Mononuclear cell (primary cell): ENCODE measurements at regions not wholly inside any gene's neighbourhood (a gene's known extent, or its start where the extent isn't known, plus 50 kb on each side); places are given as distances from the start of the nearest gene placed in this dataset.

Experiments used
- H3K27me3 ChIP-seq: 2 replicates; pipeline ENCODE4 v1.6.0; 2011; ENCODE audit warnings: low read length, control low read depth; ENCODE audit not compliant: insufficient read depth
- H3K4me1 ChIP-seq: 2 replicates; pipeline ENCODE4 v1.5.1; 2011; ENCODE audit warnings: mild to moderate bottlenecking, low read length, control low read depth; ENCODE audit not compliant: insufficient read depth
- H3K4me3 ChIP-seq: 2 replicates; pipeline ENCODE4 v1.5.1; 2011; ENCODE audit warnings: mild to moderate bottlenecking, low read length, moderate library complexity
- H3K9me3 ChIP-seq: 2 replicates; pipeline ENCODE4 v1.5.1; 2011; ENCODE audit warnings: low read depth, mild to moderate bottlenecking, control low read depth, low read length

DNA sequence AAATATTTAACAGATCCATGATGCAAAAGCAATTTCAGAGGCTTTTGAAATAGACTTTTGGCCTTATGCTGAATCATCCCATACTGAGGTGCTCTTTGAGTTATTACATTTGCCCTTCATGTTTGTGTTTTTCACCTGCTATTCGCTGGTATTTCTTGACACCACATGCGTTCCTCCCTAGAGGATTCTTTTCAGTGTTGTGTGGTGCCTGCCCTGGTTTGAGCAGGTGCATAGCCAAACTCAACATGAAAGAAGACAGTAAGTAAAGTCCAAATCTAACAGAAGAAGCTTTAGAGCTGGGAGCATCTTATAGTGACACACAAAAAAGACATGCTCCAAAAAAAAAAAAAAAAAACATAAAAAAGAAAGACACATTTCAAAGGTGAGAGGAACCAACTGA, 796.3 kb downstream of the SEMA5A start:
- H3K27me3 ChIP-seq = no peaks in the 10 kb centered on the region
- H3K4me1 ChIP-seq = no peaks in the 10 kb centered on the region
- H3K9me3 ChIP-seq = no peaks in the 10 kb centered on the region
- H3K4me3 ChIP-seq = no peak overlapping the region

DNA sequence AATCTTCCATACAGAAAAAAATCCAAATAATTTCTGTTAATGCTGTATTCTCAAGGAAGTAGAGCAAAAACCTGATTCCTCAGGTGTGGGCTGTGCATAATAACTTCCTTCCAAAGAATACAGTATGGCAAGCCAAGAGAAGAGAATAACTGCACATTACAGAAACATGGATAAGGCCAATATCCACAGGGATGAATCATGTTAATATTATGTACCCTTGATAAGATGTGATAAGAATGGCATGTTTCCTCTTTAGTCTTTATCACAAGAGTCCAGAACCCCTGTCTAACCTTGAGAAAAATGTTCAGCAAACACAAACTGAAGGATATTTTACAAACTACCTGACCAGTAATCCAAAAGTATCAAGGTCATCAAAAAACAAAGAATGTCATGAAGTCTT, 795.8 kb downstream of the SEMA5A start:
- H3K4me1 ChIP-seq = no peaks in the 10 kb centered on the region
- no peaks in the 10 kb centered on the region for H3K27me3 ChIP-seq
- no peak overlapping the region for H3K4me3 ChIP-seq
- H3K9me3 ChIP-seq = no peaks in the 10 kb centered on the region

DNA sequence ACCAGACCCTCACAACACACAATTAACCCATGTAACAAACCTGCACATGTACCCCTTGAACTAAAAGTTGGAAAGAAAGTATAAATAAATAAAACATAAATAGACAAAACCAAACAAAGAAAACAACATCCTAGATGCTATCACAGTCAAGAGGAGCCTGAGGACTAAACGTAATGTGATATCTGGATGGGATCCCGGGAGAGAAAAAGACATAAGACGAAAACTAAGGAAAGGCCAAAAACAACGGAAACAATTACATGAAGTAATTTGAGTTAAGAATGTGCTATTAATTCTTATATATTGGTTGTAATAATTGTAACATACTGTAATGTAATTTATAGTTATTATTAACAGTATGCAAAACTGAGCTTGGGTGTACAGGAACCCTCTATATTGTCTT, 793.9 kb downstream of the SEMA5A start:
- Histone ChIP-seq H3K27me3 (no peaks in the 10 kb centered on the region), H3K4me1 (no peaks in the 10 kb centered on the region), H3K4me3 (no peak overlapping the region), H3K9me3 (no peaks in the 10 kb centered on the region)

DNA sequence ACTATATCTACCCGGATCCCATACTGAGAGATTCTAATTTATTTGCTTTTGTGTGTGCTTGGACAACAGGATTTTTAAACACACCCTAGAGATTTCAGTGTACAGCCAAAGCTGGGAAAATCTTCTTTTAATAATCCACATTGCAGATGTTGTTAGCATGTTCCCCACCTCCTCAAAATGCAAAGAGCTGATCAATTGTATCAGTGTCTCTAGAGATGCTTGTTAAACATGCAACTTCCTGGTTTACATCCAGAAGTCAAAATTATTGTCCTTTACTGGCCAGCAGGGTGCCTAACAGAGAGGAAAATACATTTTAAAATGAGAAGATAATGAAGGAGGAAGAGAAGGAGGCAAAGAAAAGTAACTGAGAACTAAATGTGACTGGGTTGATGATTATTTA, 793.3 kb downstream of the SEMA5A start:
- Histone ChIP-seq H3K4me1 (no peaks in the 10 kb centered on the region), H3K27me3 (no peaks in the 10 kb centered on the region), H3K4me3 (no peak overlapping the region), H3K9me3 (no peaks in the 10 kb centered on the region)

DNA sequence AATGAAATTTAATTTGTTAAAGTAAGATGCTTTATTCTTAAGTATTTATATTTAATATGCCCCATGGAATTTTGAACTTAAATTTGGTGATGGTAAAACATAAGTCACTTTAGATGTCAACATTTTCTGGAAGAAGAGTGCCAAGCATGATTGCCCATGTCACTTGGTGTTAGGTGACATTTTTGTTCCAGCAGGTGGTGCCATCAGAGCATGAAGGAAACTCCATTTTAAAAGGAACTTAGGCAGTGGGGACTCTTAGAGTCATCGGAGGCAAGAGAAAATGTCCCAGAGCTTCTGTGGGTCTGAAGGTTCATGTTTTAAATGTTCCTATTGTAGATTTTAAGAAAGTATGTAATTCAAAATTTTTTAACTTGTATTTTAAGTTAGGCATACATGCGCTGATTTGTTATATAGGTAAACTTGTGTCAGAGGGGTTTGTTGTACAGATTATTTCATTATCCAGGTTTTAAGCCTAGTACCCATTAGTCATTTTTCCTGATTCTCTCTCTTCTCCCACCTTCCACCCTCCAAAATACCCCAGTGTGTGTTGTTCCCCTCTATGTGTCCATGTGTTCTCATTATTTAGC, 789.3 kb downstream of the SEMA5A start:
- Histone ChIP-seq H3K9me3 (no peaks in the 10 kb centered on the region), H3K27me3 (no peaks in the 10 kb centered on the region), H3K4me1 (no peaks in the 10 kb centered on the region), H3K4me3 (no peak overlapping the region)

DNA sequence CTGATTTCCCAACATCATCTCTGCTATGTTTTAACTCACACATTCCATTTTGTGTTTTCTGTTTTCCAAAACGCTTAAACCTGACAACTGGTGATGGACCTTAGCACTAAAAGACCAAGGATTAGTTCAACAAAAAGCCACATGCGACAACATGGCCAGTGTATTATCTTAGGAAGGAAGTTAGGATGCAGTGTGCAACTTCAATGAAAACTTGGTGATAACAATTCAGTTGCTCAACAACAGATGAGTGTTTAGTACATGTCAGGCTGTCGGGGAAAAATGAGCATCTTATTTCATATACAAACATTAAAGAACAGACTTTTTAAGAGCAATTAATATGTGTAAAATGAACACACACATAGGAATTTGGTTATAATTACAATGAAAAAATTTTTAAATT, 780.0 kb downstream of the SEMA5A start:
- H3K4me1 ChIP-seq = no peaks in the 10 kb centered on the region
- H3K4me3 ChIP-seq = no peak overlapping the region
- no peaks in the 10 kb centered on the region for H3K27me3 ChIP-seq
- no peaks in the 10 kb centered on the region for H3K9me3 ChIP-seq

DNA sequence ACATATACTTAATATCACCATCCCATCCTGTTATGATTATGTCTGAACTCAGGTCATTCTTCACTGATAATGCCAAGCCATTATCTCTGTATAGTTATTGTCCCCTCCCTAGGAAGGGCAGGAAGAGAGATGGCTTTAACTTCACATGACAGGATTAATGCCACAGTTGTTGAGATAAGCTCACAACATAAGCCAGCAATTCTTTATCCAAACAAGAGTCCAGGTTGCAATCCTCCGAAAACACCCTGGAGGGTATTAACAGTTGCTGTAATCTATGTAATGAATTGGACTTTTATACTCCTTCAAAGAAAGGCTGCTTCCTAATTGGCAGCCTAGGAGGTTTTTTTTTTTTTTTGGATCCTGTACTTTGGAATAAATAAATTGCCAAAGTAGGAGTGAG, 779.4 kb downstream of the SEMA5A start:
- no peaks in the 10 kb centered on the region for H3K4me1 ChIP-seq
- no peaks in the 10 kb centered on the region for H3K9me3 ChIP-seq
- no peaks in the 10 kb centered on the region for H3K27me3 ChIP-seq
- no peak overlapping the region for H3K4me3 ChIP-seq

DNA sequence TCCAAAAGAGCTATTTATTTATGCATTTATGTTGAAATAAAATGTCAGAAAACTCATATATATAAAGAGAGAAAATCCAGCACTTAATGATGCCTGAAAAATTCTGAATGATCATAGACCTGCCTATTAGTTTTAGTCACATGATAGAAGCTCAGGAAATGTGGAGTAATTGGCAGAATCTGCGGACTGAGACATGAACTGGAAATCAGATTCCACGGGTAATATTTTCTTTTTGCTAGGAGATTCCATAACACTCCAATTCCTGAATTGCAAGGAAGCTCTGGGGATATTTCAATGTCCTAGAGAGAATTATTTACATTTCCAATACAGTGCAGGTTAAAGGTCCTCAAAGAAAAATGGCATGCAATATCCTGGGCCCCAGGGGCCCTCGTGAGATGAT, 778.8 kb downstream of the SEMA5A start:
- Histone ChIP-seq H3K4me3 (no peak overlapping the region), H3K9me3 (no peaks in the 10 kb centered on the region), H3K4me1 (no peaks in the 10 kb centered on the region), H3K27me3 (no peaks in the 10 kb centered on the region)

DNA sequence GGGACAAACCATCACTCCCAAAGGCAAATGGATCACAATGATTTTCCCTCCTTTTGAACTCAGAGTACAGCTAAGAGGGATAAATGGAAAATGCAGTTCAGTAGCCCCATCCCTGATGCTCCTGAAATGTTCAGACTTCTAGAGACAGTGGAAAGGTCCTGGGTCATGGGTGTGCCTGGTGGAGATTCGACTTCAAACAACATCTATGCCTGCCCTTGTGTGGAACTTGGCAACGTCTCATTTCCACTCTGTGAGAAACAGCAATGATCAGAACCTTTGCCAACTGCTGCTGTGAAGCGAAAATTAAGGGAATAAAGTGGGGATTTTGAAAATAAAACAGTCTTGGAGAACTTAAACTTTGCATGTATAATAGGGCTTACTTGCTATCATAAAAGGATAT, 778.1 kb downstream of the SEMA5A start:
- no peak overlapping the region for H3K4me3 ChIP-seq
- H3K4me1 ChIP-seq = no peaks in the 10 kb centered on the region
- no peaks in the 10 kb centered on the region for H3K9me3 ChIP-seq
- no peaks in the 10 kb centered on the region for H3K27me3 ChIP-seq

DNA sequence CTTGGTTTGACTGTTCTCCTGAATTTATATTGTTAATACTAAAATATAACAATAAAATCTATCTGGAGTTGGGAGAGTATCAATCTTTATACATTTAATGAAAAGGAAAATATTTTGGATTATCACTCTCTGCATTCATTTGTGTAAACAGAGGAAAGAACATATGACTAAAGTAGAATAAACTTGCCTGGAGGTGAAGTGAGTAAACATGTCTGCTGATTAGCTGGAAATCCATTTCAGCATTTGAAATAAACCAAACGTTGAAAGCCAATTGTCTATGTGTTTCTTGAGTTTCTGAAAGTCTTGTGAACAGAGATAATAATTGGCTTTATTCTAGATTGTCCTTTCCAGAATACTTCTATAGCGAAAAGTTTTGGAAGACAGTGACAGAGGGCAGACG, 776.2 kb downstream of the SEMA5A start:
- Histone ChIP-seq H3K4me1 (no peaks in the 10 kb centered on the region), H3K27me3 (no peaks in the 10 kb centered on the region), H3K9me3 (no peaks in the 10 kb centered on the region), H3K4me3 (no peak overlapping the region)

DNA sequence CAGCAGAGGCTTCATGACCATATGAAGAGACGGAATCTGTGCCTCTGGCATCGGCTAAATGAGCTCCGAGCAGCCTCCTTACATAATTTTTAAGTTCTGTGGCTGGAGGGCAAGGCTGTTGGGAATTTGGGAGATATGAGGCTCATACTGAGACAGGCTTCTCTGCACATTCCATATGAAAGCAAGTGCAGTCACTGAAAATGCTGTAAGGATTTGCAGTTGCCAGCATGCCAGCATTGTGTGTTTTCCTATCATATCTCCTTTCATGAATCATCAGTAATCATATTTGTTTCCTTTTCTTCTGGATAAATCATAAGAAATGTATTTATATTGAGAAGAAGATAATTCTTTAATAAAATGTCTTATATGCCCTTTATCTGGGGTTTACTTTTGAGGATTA, 775.4 kb downstream of the SEMA5A start:
- Histone ChIP-seq H3K4me1 (no peaks in the 10 kb centered on the region), H3K27me3 (no peaks in the 10 kb centered on the region), H3K4me3 (no peak overlapping the region), H3K9me3 (no peaks in the 10 kb centered on the region)

DNA sequence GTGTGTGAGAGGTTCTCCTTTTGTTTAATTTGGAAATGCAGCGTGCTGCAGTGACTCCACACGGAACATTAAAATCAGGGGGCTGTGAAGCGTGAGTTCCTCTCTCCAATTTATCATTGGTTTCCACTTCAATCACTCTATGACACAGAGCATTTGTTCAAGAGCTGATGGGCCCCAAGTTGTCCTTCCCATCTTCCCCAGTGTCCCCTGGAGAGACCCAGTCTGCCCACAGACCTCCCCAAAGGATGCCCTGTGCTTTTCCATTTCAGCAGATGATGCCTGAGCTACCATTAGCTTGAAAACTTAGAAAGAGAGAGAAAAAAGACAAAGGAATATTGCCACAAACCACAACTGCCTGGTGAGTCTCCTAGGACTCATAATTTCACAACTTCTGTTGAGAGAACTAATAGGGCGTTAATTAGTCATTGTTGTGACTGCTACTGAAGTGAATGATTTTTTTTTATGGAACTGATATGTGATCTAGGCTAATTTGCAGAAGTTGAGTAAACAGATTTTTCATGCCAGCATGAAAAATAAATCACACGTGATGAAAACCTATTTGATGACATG, 772.7 kb downstream of the SEMA5A start:
- Histone ChIP-seq H3K4me3 (no peak overlapping the region), H3K9me3 (no peaks in the 10 kb centered on the region), H3K27me3 (no peaks in the 10 kb centered on the region), H3K4me1 (no peaks in the 10 kb centered on the region)

DNA sequence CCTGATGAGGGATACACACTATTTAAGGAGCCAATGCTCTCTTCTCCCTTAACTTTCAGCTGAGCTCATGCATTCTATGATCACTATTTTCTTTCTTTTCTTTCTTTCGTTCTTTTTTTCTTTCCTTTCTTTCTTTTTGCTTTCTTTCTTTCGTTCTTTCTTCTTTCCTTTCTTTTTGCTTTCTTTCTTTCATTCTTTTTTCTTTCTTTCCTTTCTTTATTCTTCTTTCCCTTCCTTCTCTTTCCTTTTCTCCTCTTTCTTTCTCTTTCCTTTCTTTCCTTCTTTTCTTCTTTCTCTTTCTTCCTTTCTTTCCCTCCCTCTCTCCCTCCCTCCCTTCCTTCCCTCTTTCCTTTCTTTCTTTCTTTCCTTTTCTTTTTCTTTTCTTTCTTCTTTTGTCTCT, 761.2 kb downstream of the SEMA5A start:
- Histone ChIP-seq H3K4me3 (no peak overlapping the region), H3K27me3 (no peaks in the 10 kb centered on the region), H3K4me1 (no peaks in the 10 kb centered on the region), H3K9me3 (no peaks in the 10 kb centered on the region)

DNA sequence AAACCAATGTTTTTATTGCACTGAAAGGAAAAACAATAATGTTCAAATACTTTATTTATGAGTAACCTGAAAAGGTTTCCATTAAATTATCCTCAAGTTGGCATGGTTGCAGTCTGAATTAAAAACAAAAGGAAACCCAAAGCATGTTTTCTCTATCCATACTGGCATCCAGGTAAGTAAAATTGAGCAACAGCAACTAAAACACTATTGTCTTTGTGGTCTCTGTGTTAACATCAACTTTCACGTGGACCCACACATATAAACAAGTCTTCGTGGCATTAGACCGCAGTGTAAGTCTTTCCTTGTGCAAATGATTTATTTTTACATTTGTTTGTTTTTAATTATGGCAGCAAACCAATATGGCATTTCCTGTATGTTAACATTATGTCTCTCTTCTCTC, 757.6 kb downstream of the SEMA5A start:
- H3K27me3 ChIP-seq = no peaks in the 10 kb centered on the region
- no peaks in the 10 kb centered on the region for H3K4me1 ChIP-seq
- H3K4me3 ChIP-seq = no peak overlapping the region
- no peaks in the 10 kb centered on the region for H3K9me3 ChIP-seq

DNA sequence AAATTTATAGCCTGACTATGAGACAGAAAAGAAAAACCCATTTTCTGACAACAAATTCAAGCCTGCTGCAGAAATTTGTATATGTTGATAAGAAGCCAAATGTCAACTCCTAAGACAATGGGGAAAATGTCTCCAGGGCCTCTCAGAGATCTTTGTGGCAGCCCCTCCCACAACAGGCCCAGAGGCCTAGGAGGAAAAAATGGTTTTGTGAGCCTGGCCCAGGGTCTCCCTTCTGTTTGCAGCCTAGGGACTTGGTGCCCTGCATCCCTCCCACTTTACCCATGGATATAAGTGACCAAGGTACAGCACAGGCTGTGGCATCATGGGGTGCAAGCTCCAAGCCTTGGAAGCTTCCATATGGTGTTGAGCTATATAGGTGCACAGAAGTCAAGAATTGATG, 740.2 kb downstream of the SEMA5A start:
- peaks cover 4% of the 10 kb centered on the region for H3K9me3 ChIP-seq
- H3K4me3 ChIP-seq = no peak overlapping the region
- no peaks in the 10 kb centered on the region for H3K4me1 ChIP-seq
- H3K27me3 ChIP-seq = no peaks in the 10 kb centered on the region

DNA sequence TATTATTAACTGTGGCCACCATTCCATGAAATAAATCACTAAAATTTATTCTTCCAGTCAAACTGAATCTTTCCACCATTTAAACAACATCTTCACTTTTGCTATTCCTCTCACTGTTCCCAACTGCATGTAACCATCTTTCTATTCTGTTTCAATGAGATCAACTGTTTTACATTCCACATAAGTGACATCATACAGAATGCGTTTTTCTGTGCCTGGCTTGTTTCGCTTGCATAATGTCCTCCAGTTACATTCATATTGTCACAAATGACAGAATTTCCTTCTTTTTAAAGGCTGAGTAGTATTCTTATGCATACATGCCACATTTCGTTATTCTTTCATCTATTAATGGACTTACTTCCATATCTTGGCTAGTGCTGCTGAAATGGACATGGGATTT, 738.2 kb downstream of the SEMA5A start:
- H3K27me3 ChIP-seq = no peaks in the 10 kb centered on the region
- H3K4me1 ChIP-seq = no peaks in the 10 kb centered on the region
- no peaks in the 10 kb centered on the region for H3K9me3 ChIP-seq

More for the DNA sequence above, 738.2 kb downstream of the SEMA5A start:
- no peak overlapping the region for H3K4me3 ChIP-seq
